Common myeloid progenitor, CD34-positive (primary cell): ENCODE measurements at regions not wholly inside any gene's neighbourhood (a gene's known extent, or its start where the extent isn't known, plus 50 kb on each side); places are given as distances from the start of the nearest gene placed in this dataset.

Experiments used
- CTCF ChIA-PET: fragments of 350-600 bp; sonication (Branson Sonifier 250); formaldehyde crosslinking; loops from one replicate; lab custom pipeline; 2021; ENCODE audit warnings: antibody characterized with exemption; lab: Charles Lee
- POLR2A ChIA-PET: fragments of 350-600 bp; sonication (Branson Sonifier 250); formaldehyde crosslinking; loops from one replicate; lab custom pipeline; 2021; ENCODE audit warnings: antibody characterized with exemption; lab: Charles Lee
- DNase-seq, 3 donors: peaks; one replicate each; pipeline versions ENCODE4 v3.0.0 to v3.0.0-alpha.2; 2013
- H3K27ac ChIP-seq, 2 experiments: 1 replicate in 1 of 2; 2 replicates in 1 of 2; pipeline ENCODE4 v1.7.0; 2013; ENCODE audit warnings: inconsistent platforms in 2 of 2, low read length in 2 of 2, mild to moderate bottlenecking in 2 of 2, low read depth in 1 of 2, moderate library complexity in 1 of 2; ENCODE audit not compliant: severe bottlenecking in 2 of 2, insufficient read depth in 1 of 2, poor library complexity in 1 of 2
- H3K27me3 ChIP-seq, 5 experiments: replicated peaks in 2 of 5; 1 replicate in 3 of 5; 2 replicates in 2 of 5; pipeline versions ENCODE4 v1.6.1 to v1.7.0; 2013; ENCODE audit warnings: low read length in 4 of 5, mild to moderate bottlenecking in 2 of 5, moderate library complexity in 2 of 5, inconsistent platforms in 1 of 5; ENCODE audit not compliant: insufficient read depth in 5 of 5, control insufficient read depth in 4 of 5
- H3K36me3 ChIP-seq, 4 experiments: 1 replicate in 2 of 4; 2 replicates in 2 of 4; pipeline versions ENCODE4 v1.6.1 to v1.7.0; 2013; ENCODE audit warnings: low read length in 3 of 4, control low read depth in 1 of 4, mild to moderate bottlenecking in 1 of 4; ENCODE audit not compliant: control insufficient read depth in 4 of 4, insufficient read depth in 4 of 4
- H3K4me1 ChIP-seq, 4 experiments: 1 replicate in 3 of 4; 2 replicates in 1 of 4; pipeline versions ENCODE4 v1.6.1 to v1.7.1; 2013; ENCODE audit warnings: low read length in 3 of 4, mild to moderate bottlenecking in 3 of 4, control low read depth in 1 of 4, inconsistent platforms in 1 of 4, moderate library complexity in 1 of 4; ENCODE audit not compliant: control insufficient read depth in 4 of 4, insufficient read depth in 4 of 4; ENCODE audit errors: control extremely low read depth in 1 of 4
- H3K4me3 ChIP-seq, 7 experiments: 1 replicate in 4 of 7; 2 replicates in 3 of 7; pipeline versions ENCODE4 v1.5.1 to v1.7.0; 2013; ENCODE audit warnings: mild to moderate bottlenecking in 7 of 7, low read length in 6 of 7, moderate library complexity in 6 of 7, inconsistent platforms in 2 of 7, low read depth in 2 of 7, control low read depth in 1 of 7; ENCODE audit not compliant: insufficient read depth in 4 of 7, control insufficient read depth in 1 of 7; ENCODE audit errors: extremely low read depth in 1 of 7
- H3K9me3 ChIP-seq, 5 experiments: 1 replicate in 4 of 5; 2 replicates in 1 of 5; pipeline versions ENCODE4 v1.6.1 to v1.7.1; 2013; ENCODE audit warnings: low read length in 4 of 5, mild to moderate bottlenecking in 2 of 5, inconsistent platforms in 1 of 5, low read depth in 1 of 5, moderate library complexity in 1 of 5; ENCODE audit not compliant: control insufficient read depth in 4 of 5, insufficient read depth in 2 of 5; ENCODE audit errors: control extremely low read depth in 1 of 5
- WGBS: methylation state at CpG from one replicate; pipeline ENCODE4 v1.1.5; 2013; ENCODE audit not compliant: insufficient coverage; 5-methylcytosine and 5-hydroxymethylcytosine counted together

GRCh38 chr7:106957766-106958165 lies 86.7 kb upstream of the PRKAR2B start:
- H3K36me3 ChIP-seq, result no peaks in the 10 kb centered on the region
- CTCF ChIA-PET, result interaction anchor here (0.8 to 3.4 kb wide), 6 partner anchors 10 to 192 kb away, joined by 3 to 21 read pairs (median 4); no protein-coding TSS in a partner anchor

GRCh38 chr7:106959753-106960152 lies 84.8 kb upstream of the PRKAR2B start:
- Histone ChIP-seq H3K27ac (no peak overlapping the region), H3K27me3 (no peaks in the 10 kb centered on the region), H3K9me3 (peaks cover 0 to 3% (median 0%) of the 10 kb centered on the region in 5 experiments), H3K4me3 (no peak overlapping the region), H3K4me1 (no peaks in the 10 kb centered on the region), H3K36me3 (no peaks in the 10 kb centered on the region)
- ChIA-PET CTCF (interaction anchor here (1.4 to 3.4 kb wide), 2 partner anchors 12 to 189 kb away, joined by 4 to 21 read pairs; no protein-coding TSS in a partner anchor), POLR2A (no interaction called here)
- DNase-seq, result no peak
- 60% methylated on average over 2 of the region's 2 CpGs for WGBS

More at GRCh38 chr7:106957766-106958165, 86.7 kb upstream of the PRKAR2B start:
- peak in 2 of 3 donors; percentile 57 to 70 for DNase-seq
- H3K4me1 ChIP-seq, result peaks cover 0 to under 1% (median under 1%) of the 10 kb centered on the region in 4 experiments
- 100% methylated on average over 1 of the region's 2 CpGs for WGBS
- H3K27me3 ChIP-seq, result no peaks in the 10 kb centered on the region
- POLR2A ChIA-PET, result no interaction called here
- peaks cover 0 to 3% (median 0%) of the 10 kb centered on the region in 5 experiments for H3K9me3 ChIP-seq
- no peak overlapping the region for H3K27ac ChIP-seq
- H3K4me3 ChIP-seq, result no peak overlapping the region

GRCh38 chr7:106962751-106963150 lies 81.8 kb upstream of the PRKAR2B start:
- no peak overlapping the region for H3K4me3 ChIP-seq
- peaks cover 0 to 3% (median 0%) of the 10 kb centered on the region in 5 experiments for H3K9me3 ChIP-seq
- peaks cover 0 to 5% (median 0%) of the 10 kb centered on the region in 4 experiments for H3K4me1 ChIP-seq
- ChIA-PET CTCF (interaction anchor here (0.7 to 1.7 kb wide), 8 partner anchors 10 to 186 kb away, joined by 3 to 5 read pairs (median 4); no protein-coding TSS in a partner anchor), POLR2A (no interaction called here)
- no peak for DNase-seq
- H3K27ac ChIP-seq, result no peak overlapping the region
- H3K36me3 ChIP-seq, result no peaks in the 10 kb centered on the region
- no peaks in the 10 kb centered on the region for H3K27me3 ChIP-seq
- WGBS, result 100% methylated on average over 2 of the region's 2 CpGs

DNA sequence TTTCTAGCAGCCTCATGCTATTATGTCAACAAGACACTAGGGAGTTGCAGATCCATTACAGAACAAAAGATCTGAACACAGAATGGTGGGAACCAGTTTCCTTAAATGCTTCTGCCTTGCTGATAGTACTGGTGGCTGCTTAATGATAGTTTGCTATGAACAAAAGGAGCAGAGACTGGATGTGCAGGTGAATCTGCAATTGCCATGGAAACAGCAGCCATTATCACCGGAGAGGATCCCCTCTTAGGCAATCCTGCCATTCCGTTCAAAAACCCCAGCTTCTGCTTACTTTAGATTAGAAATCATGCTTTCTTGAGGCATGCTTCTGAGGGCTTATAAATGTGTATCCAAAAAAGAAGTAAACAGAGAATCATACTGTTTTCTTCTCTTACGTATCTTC lies 80.0 kb upstream of the PRKAR2B start:
- Histone ChIP-seq H3K27me3 (no peaks in the 10 kb centered on the region), H3K27ac (no peak overlapping the region), H3K4me1 (peaks cover 0 to 5% (median 0%) of the 10 kb centered on the region in 4 experiments), H3K9me3 (peaks cover 0 to 5% (median 0%) of the 10 kb centered on the region in 5 experiments), H3K36me3 (no peaks in the 10 kb centered on the region), H3K4me3 (no peak overlapping the region)
- CTCF ChIA-PET, result no interaction called here
- POLR2A ChIA-PET, result no interaction called here
- DNase-seq, result peak in 2 of 3 donors; percentile 49 to 69
- WGBS, result no CpG with 5 or more reads among the region's 3 CpGs

DNA sequence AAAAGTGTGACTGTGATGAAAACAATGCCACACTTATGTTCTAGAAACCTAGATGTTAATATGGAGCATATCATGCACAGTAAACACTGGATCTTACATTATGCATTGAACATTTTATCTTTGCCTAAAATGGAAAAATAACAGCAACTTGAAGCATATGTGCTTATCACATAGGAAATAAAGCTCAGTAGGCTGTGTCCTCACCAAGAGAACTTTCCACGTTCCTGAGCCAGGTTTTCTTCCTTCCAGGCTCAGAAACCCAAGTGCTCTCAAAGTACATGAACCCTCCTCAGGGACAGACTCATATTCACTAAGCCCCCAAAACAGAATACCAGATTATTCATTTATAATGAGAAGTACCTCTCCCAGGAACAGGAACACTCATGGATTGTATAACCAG lies 79.4 kb upstream of the PRKAR2B start:
- ChIA-PET POLR2A (no interaction called here), CTCF (interaction anchor here (0.6 to 1.2 kb wide), 2 partner anchors 18 to 20 kb away, joined by 3 read pairs; no protein-coding TSS in a partner anchor)
- 20% methylated on average over 1 of the region's 1 CpG for WGBS
- H3K27ac ChIP-seq, result no peak overlapping the region
- H3K27me3 ChIP-seq, result no peaks in the 10 kb centered on the region
- H3K4me3 ChIP-seq, result no peak overlapping the region
- DNase-seq, result no peak
- peaks cover 0 to 5% (median 0%) of the 10 kb centered on the region in 5 experiments for H3K9me3 ChIP-seq
- H3K4me1 ChIP-seq, result peaks cover 0 to 5% (median 0%) of the 10 kb centered on the region in 4 experiments
- no peaks in the 10 kb centered on the region for H3K36me3 ChIP-seq

- no peaks in the 10 kb centered on the region for H3K27me3 ChIP-seq
- H3K4me1 ChIP-seq, result peaks cover 0 to 5% (median 0%) of the 10 kb centered on the region in 4 experiments
- no peak for DNase-seq
- ChIA-PET POLR2A (no interaction called here), CTCF (interaction anchor here (1.2 kb wide), 1 partner anchor 21 kb away, joined by 3 read pairs; no protein-coding TSS in a partner anchor)
- 90% methylated on average over 2 of the region's 2 CpGs for WGBS
- H3K36me3 ChIP-seq, result no peaks in the 10 kb centered on the region
- H3K9me3 ChIP-seq, result peaks cover 0 to 5% (median 0%) of the 10 kb centered on the region in 5 experiments
- H3K27ac ChIP-seq, result no peak overlapping the region
- H3K4me3 ChIP-seq, result no peak overlapping the region
These were observed 78.4 kb upstream of the PRKAR2B start for GRCh38 chr7:106966121-106966520.

GRCh38 chr7:106968160-106968559 lies 76.3 kb upstream of the PRKAR2B start:
- no peak overlapping the region for H3K4me3 ChIP-seq
- no peak for DNase-seq
- POLR2A ChIA-PET, result no interaction called here

More at GRCh38 chr7:106968160-106968559, 76.3 kb upstream of the PRKAR2B start:
- CTCF ChIA-PET, result no interaction called here
- H3K4me1 ChIP-seq, result peaks cover 0 to 5% (median 0%) of the 10 kb centered on the region in 4 experiments
- 98% methylated on average over 5 of the region's 5 CpGs for WGBS
- H3K27ac ChIP-seq, result no peak overlapping the region
- H3K36me3 ChIP-seq, result no peaks in the 10 kb centered on the region
- peaks cover 0 to 5% (median 0%) of the 10 kb centered on the region in 5 experiments for H3K9me3 ChIP-seq
- no peaks in the 10 kb centered on the region for H3K27me3 ChIP-seq
